MCF 10A (cell line): ENCODE measurements at regions not wholly inside any gene's neighbourhood (a gene's known extent, or its start where the extent isn't known, plus 50 kb on each side); places are given as distances from the start of the nearest gene placed in this dataset.
A peak's percentile ranks its signal among the peaks of the same experiment; 100 is the strongest.

Experiments used
- BruUV-seq: library from RNA; stranded (reverse); fragments of 400-500 nt; replicated peaks from 2 replicates; lab custom pipeline; 2021; lab: Mats Ljungman, UMichigan
- CTCF ChIA-PET: fragments of 300-600 bp; sonication (Branson Sonifier 250); formaldehyde crosslinking; extraction: SDS; loops from one replicate; lab custom pipeline; 2021; ENCODE audit warnings: antibody characterized with exemption, inconsistent platforms; lab: Yijun Ruan, JAX
- POLR2A ChIA-PET: fragments of 300-600, 350-650 bp; sonication (Branson Sonifier 250); formaldehyde crosslinking; extraction: SDS; loops from one replicate; lab custom pipeline; 2020; ENCODE audit warnings: antibody characterized with exemption, inconsistent platforms; lab: Yijun Ruan, JAX
- DNase-seq: peaks from one replicate; pipeline ENCODE4 v3.0.0-alpha.2; 2018; ENCODE audit not compliant: unreplicated experiment
- H3K27ac Mint-ChIP-seq: one replicate; pipeline ENCODE4 v1.8.0; 2022; ENCODE audit warnings: mild to moderate bottlenecking, low read depth, mixed read lengths; ENCODE audit not compliant: unreplicated experiment
- H3K27me3 Mint-ChIP-seq: one replicate; pipeline ENCODE4 v1.8.0; 2022; ENCODE audit warnings: mixed read lengths; ENCODE audit not compliant: insufficient read depth, unreplicated experiment
- H3K36me3 Mint-ChIP-seq: one replicate; pipeline ENCODE4 v1.8.0; 2022; ENCODE audit warnings: mild to moderate bottlenecking, moderate library complexity, mixed read lengths; ENCODE audit not compliant: insufficient read depth, unreplicated experiment
- H3K4me1 Mint-ChIP-seq: one replicate; pipeline ENCODE4 v1.8.0; 2022; ENCODE audit warnings: mixed read lengths; ENCODE audit not compliant: insufficient read depth, unreplicated experiment
- H3K4me3 Mint-ChIP-seq: one replicate; pipeline ENCODE4 v1.8.0; 2022; ENCODE audit warnings: mild to moderate bottlenecking, moderate library complexity, mixed read lengths; ENCODE audit not compliant: unreplicated experiment
- H3K9me3 Mint-ChIP-seq: one replicate; pipeline ENCODE4 v1.8.0; 2022; ENCODE audit warnings: mixed read lengths; ENCODE audit not compliant: unreplicated experiment
- intact Hi-C: fragments of 100-400 bp; cut with micrococcal nuclease; formaldehyde crosslinking; loops from 2 replicates; pipeline ENCODE4 v1.14.1; 2022
- TF ChIP-seq, protein P1 (sequence below): fragments of 200-600 bp; IDR thresholded peaks from one replicate; pipeline ENCODE4 v1.8.0; 2022; ENCODE audit warnings: antibody characterized with exemption, mild to moderate bottlenecking; ENCODE audit not compliant: unreplicated experiment

DNA sequence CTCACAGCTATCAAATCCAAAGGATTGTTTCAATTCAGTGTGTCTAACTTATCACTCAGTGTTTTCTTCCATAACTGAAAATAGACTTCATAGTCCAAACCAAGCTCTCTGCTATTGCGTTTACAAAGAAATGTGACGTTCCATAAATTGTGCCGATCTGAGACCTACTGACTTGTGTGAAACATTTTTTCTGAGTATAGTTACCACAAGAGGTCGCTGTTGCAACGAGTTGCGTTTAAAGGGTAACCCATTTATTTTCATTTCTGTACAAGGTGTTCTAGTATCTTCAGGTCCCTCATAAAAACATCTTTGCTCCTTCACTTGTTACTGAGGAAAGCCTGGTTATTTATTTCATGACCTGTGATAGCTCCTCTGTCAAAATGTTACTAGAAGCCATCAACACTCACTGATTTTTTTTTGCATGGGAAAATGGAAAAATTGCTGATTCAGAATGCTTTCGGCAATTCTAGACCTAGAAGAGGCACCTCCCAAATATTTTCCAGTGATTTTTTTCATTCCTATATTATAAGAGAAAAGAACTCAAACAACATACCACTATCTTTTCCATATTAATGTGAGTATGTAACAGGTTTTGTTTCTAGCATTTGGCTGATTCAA, 60.9 kb upstream of the OR4E1 start:
- no TSS peak for BruUV-seq
- ChIA-PET POLR2A (no interaction called here), CTCF (interaction anchor here (0.5 to 1.4 kb wide), 16 partner anchors 8 to 1747 kb away, joined by 3 to 8 read pairs (median 4); no protein-coding TSS in a partner anchor)
- no peaks in the 10 kb centered on the region for H3K9me3 Mint-ChIP-seq
- H3K27ac Mint-ChIP-seq, result no peak overlapping the region
- no peaks in the 10 kb centered on the region for H3K4me1 Mint-ChIP-seq
- no peaks in the 10 kb centered on the region for H3K36me3 Mint-ChIP-seq
- TF ChIP-seq, protein P1, sequence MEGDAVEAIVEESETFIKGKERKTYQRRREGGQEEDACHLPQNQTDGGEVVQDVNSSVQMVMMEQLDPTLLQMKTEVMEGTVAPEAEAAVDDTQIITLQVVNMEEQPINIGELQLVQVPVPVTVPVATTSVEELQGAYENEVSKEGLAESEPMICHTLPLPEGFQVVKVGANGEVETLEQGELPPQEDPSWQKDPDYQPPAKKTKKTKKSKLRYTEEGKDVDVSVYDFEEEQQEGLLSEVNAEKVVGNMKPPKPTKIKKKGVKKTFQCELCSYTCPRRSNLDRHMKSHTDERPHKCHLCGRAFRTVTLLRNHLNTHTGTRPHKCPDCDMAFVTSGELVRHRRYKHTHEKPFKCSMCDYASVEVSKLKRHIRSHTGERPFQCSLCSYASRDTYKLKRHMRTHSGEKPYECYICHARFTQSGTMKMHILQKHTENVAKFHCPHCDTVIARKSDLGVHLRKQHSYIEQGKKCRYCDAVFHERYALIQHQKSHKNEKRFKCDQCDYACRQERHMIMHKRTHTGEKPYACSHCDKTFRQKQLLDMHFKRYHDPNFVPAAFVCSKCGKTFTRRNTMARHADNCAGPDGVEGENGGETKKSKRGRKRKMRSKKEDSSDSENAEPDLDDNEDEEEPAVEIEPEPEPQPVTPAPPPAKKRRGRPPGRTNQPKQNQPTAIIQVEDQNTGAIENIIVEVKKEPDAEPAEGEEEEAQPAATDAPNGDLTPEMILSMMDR, result peak; percentile 48
- peak; percentile 70 for DNase-seq
- intact Hi-C loops, result no loop called here
- peaks cover 93% of the 10 kb centered on the region for H3K27me3 Mint-ChIP-seq
- no peak overlapping the region for H3K4me3 Mint-ChIP-seq

DNA sequence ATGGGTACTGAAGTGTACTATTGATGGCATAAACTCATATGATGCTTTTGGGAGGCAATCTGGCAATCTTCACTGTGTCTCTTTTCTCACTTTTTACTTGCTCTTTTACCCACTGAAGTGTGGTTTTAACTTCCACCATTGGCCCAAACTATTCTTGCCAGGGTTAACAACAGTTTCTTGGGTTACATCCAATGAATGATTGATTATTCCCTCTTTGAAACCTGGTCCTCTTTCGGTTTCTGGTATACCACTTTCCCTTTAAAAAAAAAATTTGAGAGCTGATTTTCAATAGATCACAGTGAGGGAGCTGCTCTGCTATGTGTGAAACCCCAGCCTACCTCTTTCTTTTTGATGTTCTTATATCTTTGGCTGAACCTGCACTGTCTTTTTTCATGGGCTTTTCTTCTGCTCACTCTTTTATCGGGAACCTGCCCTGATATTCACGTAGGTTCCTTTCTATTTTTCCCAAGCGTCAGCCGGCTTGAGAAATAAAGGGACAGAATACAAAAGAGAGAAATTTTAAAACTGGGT, 56.1 kb upstream of the OR4E1 start:
- no peak for DNase-seq
- H3K27ac Mint-ChIP-seq, result no peak overlapping the region
- H3K36me3 Mint-ChIP-seq, result no peaks in the 10 kb centered on the region
- H3K27me3 Mint-ChIP-seq, result peaks cover 91% of the 10 kb centered on the region
- H3K9me3 Mint-ChIP-seq, result no peaks in the 10 kb centered on the region
- H3K4me1 Mint-ChIP-seq, result no peaks in the 10 kb centered on the region
- CTCF ChIA-PET, result interaction anchor here (0.7 kb wide), 1 partner anchor 188 kb away, joined by 3 read pairs; no protein-coding TSS in a partner anchor
- POLR2A ChIA-PET, result no interaction called here
- BruUV-seq, result no TSS peak
- H3K4me3 Mint-ChIP-seq, result no peak overlapping the region
- TF ChIP-seq, protein P1, result no peak
- intact Hi-C loops, result no loop called here

DNA sequence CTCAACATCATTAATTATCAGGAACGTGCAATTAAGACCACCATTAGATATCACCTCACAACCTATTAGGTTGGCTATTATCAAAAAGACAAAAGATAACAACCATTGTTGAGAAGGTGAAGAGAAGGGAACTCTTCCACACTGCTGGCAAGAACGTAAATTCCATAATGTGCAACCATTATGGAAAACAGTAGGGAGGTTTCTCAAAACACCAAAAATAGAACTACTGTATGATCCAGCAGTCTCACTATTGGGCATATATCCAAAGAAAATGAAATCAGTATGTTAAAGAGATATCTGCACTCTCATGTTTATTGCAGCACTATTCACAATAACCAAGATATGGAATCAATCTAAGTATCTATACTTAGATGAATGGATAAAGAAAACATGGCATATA, 51.6 kb upstream of the OR4E1 start:
- Mint-ChIP-seq H3K4me3 (no peak overlapping the region), H3K36me3 (no peaks in the 10 kb centered on the region)
- CTCF ChIA-PET, result interaction anchor here (1.4 to 1.6 kb wide), 2 partner anchors 9 to 14 kb away, joined by 3 to 6 read pairs; no protein-coding TSS in a partner anchor

More for the DNA sequence above, 51.6 kb upstream of the OR4E1 start:
- intact Hi-C loops, result no loop called here
- TF ChIP-seq, protein P1, result no peak
- H3K4me1 Mint-ChIP-seq, result no peaks in the 10 kb centered on the region
- BruUV-seq, result no TSS peak
- DNase-seq, result no peak
- no peak overlapping the region for H3K27ac Mint-ChIP-seq
- no peaks in the 10 kb centered on the region for H3K9me3 Mint-ChIP-seq
- POLR2A ChIA-PET, result no interaction called here
- H3K27me3 Mint-ChIP-seq, result peaks cover 95% of the 10 kb centered on the region
